ENCODE measurements at regions not wholly inside any gene's neighbourhood (a gene's known extent, or its start where the extent isn't known, plus 50 kb on each side); places are given as distances from the start of the nearest gene placed in this dataset.
"Not testable (repeated sequence)": the region's sequence is repeated elsewhere in the genome, so short reads cannot be mapped to it uniquely, and the experiment has no call there.

- no peak for DNase-seq
These were observed 91.9 kb downstream of the FCRL5 start for GRCh38 chr1:157460381-157460780.

- no peak for DNase-seq
These were observed 95.0 kb downstream of the FCRL5 start for GRCh38 chr1:157457279-157457678.

DNA sequence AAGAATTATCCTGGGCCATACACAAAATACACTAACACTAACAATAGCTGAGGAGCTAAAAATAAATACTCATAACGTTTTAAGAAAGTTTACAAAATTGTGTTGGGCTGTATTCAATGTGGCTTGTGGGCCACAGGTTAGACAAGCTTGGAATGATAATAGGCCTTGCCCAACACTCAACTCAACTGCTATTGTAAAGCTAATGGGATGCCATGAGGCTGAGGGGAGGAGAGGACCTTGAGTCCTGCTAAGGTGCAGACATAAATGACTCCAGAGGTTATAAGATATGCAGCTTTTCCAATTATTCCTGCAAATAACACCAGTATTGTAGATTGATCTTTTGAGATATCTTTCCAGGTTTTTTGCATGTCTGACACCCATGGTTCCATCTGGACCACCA, 97.0 kb downstream of the FCRL5 start:
- no peak for DNase-seq

DNA sequence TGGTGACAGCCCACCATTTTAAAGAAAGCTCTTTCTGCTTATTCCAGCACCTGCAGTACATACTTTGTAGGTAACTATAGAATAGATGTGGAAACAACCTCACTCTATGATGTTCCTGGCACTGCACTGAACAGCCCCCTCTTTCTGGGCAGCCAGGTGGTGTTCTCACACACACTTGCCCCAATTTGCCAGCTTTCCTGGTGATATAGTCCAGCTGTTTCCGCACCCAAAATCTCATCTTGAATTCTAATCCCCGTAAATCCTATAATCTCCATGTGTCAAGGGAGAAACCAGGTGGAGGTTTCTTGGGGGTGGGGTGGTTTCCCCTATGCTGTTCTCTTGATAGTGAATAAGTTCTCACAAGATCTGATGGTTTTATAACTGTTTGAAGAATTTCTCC, 102.2 kb downstream of the FCRL5 start:
- DNase-seq: no peak

GRCh38 chr1:157448636-157449035, 103.7 kb downstream of the FCRL5 start:
- no peak for DNase-seq

DNA sequence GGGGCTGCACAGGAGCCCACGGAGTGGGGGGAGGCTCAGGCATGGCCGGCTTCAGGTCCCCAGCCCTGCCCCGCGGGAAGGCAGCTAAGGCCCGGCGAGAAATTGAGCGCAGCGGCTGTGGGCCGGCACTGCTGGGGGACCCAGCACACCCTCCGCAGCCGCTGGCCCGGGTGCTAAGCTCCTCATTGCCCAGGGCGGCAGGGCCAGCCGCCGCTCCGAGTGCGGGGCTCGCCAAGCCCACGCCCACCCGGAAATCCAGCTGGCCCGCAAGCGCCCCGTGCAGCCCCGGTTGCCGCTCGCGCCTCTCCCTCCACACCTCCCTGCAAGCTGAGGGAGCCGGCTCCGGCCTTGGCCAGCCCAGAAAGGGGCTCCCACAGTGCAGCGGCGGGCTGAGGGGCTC, 106.0 kb downstream of the FCRL5 start:
- DNase-seq: not testable (repeated sequence)

GRCh38 chr1:157445616-157446140, 106.6 kb downstream of the FCRL5 start:
- DNase-seq: not testable (repeated sequence)

DNA sequence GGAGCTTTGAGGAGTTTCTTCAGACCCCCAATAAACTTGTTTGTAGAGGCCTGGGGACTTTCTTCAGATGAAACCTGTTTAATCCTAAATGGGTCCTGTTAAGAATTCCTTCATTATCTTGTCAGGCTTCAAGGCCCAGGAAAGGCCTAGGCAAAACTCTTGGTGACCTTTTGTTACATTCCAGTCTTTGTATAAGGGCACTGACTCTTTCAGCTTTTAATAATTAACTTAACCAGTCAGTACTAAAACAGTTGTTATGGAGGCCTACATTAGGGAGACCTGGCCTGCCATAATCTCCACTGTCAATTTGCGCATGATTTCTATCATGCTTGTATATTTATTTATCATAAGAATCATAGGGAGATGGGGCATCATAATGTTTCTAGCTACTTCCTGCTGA, 110.2 kb downstream of the FCRL5 start:
- no peak for DNase-seq

DNA sequence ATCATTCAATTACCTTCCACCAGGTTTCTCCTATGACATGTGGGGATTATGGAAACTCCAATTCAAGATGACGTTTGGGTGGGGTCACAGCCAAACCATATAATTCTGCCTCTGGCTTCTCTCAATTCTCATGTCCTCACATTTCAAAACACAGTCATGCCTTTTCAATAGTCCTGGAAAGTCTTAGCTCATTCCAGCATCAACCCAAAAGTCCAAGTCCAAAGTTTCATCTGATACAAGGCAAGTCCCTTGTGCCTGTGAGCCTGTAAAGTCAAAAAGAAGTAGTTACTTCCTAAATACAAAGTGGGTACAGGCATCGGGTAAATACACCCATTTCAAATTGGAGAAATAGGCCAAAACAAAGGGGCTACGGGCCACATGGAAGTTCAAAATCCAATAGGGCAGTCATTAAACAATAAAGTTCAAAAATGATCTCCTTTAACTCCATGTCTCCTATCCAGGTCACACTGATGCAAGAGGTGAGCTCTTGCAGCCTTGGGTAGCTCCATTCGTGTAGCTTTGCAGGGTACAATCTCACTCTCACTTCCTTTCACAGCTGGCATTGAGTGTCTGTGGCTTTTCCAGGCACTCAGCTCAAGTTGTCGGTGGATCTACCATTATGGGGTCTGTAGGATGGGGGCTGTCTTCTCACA, 112.9 kb downstream of the FCRL5 start:
- DNase-seq: no peak

GRCh38 chr1:157438613-157439012, 113.7 kb downstream of the FCRL5 start:
- DNase-seq: no peak

GRCh38 chr1:157438146-157438545, 114.2 kb downstream of the FCRL5 start:
- no peak for DNase-seq

- no peak for DNase-seq
These were observed 115.0 kb downstream of the FCRL5 start for GRCh38 chr1:157437296-157437695.

GRCh38 chr1:157431751-157432150, 120.6 kb downstream of the FCRL5 start:
- DNase-seq: no peak

GRCh38 chr1:157429601-157430240, 122.6 kb downstream of the FCRL5 start:
- DNase-seq: no peak

DNA sequence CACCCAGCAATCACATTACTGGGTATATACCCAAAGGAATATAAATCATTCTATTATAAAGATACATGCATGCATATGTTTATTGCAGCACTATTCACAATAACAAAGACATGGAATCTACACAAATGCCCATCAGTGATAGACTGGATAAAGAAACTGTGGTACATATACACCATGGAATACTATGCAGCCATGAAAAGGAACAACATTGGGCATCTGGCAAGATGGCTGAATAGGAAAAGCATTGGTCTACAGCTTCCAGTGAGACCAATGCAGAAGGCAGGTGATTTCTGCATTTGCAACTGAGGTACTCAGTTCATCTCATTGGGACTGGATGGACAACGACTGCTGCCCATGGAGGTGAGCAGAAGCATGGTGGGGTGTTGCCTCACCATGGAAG, 128.6 kb downstream of the FCRL5 start:
- DNase-seq: not testable (repeated sequence)

DNA sequence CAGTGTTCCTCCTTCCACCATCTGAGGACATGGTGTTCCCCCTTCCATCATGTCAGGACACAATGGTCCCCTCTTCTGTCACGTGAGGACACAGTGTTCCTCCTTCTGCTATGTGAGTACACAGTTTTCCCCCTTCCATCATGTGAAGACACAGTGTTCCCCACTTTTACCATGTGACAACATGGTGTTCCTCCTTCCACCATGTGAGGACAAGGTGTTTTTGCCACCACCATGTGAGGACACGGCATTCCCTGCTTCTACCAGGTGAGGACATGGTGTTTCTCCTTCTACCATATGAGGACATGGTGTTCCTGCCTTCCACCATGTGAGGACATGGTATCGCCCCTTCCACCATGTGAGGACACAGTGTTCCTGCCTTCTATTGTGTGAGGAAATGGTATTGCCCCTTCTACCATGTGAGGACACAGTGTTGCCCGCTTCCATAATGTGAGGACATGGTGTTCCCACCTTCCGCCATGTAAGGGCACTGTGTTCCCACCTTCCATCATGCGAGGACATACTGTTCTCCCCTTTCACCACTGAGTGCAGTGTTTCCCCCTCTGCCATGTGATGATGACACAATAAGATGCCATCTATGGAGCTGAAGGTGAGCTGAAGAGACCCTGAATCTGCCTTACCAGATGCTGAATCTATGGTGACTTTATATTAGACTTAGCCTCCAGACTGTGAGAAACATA, 132.3 kb downstream of the FCRL5 start:
- DNase-seq: no peak

DNA sequence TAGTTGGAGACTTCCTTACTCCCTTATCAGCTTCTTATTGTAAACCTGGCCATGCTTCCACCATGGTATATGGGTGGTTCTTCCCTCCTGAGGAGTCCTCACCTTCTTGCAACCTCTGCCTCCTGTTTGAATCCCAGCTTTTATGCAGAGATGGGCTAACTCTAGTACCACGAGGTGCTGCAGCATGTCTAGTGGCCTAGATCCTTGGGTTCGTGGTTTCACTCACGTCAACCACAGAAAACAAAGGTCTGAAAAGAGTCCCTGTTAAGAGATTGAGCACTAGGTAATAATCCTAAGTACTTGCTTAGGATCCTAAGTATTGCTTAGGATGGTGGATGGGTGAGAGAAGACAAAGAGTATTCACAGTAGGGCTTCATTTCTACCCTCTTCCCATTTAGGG, 133.7 kb downstream of the FCRL5 start:
- no peak for DNase-seq

- DNase-seq: no peak
These were observed 134.1 kb downstream of the FCRL5 start for GRCh38 chr1:157418231-157418630.

- DNase-seq: no peak
These were observed 136.7 kb downstream of the FCRL5 start for GRCh38 chr1:157415661-157416060.

GRCh38 chr1:157412308-157412707, 140.0 kb downstream of the FCRL5 start:
- no peak for DNase-seq

GRCh38 chr1:157411769-157412168, 140.5 kb downstream of the FCRL5 start:
- DNase-seq: no peak

DNA sequence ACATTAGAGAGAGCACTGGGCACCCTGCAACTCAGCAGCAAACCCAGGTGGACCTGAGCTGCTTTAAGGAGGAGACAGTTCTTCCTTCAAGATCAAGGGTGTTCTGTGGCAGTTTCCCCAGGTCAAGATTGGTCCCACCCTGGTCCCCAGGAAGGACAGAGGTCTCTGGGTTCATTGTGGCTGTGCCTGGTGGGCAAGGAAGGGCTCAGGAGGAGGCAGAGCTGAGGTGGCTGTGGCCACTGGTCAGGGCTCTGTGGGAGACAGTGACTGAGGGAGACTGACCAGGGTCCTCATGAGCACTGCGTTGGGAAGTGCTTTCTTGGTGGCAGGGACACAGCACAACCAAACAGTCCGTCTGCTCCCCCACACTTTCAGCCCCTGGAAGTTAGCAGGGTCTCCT, 141.3 kb downstream of the FCRL5 start:
- DNase-seq: no peak

GRCh38 chr1:157410457-157410856, 141.9 kb downstream of the FCRL5 start:
- no peak for DNase-seq

DNA sequence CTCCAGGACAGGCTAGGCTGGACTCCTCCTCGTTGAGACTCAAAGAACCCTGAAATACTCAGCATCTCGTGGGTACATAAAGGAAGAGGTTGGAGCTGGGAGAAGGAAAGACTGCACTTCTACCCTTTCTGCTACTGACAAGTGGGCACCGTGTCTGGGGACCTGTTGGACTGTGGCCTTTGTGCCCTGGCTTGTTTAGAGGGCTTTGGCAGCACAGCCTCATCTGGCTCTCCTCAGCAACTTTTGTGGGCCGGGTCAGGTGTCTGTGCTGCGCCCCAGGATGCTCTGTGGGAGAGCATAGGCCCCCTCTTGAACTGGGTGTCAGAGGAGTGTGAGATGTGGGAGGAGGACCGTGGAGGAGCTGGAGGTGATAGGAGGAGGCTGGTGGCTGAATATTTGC, 142.4 kb downstream of the FCRL5 start:
- no peak for DNase-seq
